ENCODE measurements at regions not wholly inside any gene's neighbourhood (a gene's known extent, or its start where the extent isn't known, plus 50 kb on each side); places are given as distances from the start of the nearest gene placed in this dataset.
"Not testable (repeated sequence)": the region's sequence is repeated elsewhere in the genome, so short reads cannot be mapped to it uniquely, and the experiment has no call there.

DNA sequence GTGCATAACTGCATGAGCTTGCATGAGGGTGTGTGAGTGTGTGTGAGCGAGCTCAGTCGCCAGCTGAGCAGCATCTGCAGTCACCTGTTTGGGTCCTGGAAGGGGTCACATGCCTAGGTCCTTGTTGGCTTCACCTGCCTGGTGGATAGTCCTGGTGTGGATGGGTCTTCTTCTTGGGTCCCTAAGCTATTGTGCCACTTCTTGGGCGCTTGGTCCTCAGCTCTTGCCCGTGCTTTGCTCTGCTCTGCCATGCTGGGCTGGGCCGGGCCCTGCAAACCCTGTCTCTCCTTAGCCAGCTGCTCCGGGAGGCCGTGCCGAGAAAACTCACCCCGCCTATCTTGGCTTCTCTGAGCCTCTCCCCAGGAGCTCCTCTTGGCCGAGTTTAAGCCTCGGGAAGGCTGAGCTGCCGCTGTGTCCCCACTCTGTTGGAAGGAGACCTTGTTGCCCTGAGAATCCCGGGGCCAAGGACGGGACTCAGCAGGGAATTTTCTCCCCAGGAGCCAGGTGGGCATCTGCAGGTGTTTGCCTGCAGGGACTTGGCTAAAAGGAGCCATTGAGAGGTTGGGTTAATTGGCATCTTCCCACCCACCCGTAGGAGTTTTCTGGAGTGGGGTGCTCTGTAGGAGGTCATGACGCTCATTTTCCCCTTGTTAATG lies 300.8 kb downstream of the NDUFA10 start:
- in situ Hi-C loops (cut with HindIII; ENCODE audit: low pct_unique_long_range_greater_than_20kb, low sequenced_read_pairs) = no loop called here
- DNase-seq (ENCODE audit: low read depth, low spot score) = no peak

DNA sequence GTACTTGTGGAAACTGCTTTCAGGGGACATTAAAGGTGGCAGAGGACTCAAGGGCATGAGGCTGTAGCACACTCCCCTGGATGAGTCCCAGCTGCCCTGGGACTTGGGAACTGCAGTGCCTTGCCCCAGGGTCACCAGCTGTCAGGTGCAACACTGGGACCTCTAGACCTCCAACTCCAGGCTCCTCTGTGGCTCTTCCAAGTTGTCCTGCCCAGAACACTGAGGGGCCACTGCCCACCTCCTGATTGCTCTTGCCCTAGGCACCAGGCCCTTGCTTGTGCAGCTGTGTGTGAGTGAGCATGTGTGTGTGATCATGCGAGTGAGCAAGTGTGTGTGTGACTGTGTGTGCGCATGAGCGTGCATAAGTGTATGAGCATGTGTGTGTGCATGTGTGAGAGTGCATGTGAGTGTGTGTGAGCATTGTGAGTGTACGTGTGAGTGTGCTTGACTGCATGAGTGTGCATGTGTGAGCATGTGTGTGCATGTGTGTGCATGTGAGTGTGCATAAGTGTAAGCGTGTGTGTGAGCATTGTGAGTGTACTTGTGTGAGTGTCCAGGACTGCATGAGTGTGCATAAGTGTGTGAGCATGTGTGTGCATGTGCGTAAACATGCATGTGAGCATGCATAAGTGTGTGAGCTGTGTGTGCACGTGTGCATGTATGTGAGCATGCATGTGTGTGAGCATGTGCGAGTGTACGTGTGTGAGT lies 301.5 kb downstream of the NDUFA10 start:
- in situ Hi-C loops (cut with HindIII; ENCODE audit: low pct_unique_long_range_greater_than_20kb, low sequenced_read_pairs) = no loop called here
- no peak for DNase-seq (ENCODE audit: low read depth, low spot score)

DNA sequence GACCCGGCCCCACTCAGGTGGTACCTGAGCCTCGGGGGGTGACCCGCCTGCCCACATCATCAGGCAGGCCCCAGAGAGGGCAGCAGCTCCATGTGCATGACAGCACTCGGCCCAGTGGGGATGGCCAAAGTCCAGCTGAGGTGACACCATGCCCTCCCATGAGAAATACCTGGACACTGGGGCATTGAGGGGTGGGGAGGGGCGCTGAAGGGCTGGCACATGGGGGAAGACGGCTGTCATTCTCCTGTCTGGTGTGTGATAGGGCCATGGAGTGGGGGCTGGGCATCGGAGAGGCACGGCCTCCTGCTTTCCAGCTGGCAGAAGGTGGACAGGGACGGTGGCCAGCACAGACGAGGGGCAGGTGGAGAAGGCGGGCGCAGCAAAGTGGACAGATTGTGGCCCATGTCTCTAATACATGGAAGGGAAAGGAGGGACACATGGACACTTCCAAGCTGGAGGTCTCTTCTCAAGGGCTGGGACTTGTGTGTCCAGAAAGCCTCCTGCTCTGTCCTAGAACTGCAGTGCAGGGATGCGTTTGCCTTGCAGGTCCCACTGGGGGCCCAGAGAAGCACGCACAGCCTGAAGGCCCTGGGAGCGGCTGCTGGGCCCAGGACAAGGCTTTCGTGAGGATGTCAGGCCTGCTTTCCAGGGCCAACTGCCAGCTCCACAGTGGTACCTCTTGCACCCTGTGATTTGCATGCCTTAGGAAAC lies 302.2 kb downstream of the NDUFA10 start:
- in situ Hi-C loops (cut with HindIII; ENCODE audit: low pct_unique_long_range_greater_than_20kb, low sequenced_read_pairs) = no loop called here
- DNase-seq (ENCODE audit: low read depth, low spot score) = no peak

DNA sequence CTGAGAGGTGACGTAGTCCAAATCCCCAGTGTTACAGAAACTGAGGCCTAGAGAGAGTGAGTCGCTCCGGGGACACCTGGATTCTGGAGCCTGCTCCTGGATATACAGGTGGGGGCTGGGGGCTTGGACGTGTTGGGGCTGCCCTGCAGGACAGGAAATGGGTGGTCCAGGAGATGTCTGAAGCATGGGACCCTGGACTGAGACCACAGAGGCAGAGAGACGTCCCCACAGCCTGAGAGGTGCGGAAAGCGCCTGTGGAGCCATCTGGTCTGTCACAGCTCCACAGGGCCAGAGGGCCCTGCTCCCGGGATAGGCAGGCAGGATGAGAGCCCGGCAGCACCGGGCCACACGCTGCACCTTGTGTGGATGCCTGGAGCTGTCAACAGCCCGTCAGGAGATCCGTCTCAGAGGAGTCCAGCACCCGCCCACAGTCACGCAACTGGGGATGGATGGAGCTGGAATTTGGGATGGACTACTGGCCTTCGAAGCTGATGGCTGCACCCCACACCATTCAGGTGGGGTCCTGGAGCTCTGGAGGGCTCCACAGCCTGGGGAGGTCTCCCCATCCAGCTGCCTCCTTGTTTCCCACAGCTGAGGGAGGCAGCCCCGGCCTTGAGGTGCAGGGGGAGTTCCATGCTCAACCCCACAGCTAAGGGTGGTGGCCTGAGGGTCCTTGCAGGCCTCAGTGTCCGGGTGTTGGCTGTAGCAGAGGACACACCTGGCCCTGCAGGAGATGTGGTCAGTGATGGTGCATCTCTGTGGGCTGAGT lies 303.0 kb downstream of the NDUFA10 start:
- no peak for DNase-seq (ENCODE audit: low read depth, low spot score)
- in situ Hi-C loops (cut with HindIII; ENCODE audit: low pct_unique_long_range_greater_than_20kb, low sequenced_read_pairs) = no loop called here

DNA sequence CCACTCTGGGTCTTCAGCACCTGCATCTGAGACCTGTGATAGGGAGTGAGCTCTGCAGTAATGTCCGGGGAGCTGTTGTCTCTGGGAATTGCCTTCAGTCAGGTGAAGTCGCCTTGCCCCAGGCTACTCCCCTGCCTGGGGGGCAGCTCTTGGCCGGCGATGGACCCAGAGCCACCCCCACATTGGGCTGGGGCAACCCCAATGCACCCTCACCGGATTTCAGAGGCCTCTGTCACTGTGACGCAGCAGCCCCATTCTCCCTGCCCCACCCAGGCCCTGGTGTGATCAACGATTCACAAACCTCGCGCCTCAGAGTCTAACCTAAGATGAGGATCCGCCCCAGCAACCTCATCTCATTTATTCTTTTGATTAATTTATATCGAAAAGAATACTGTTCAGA lies 303.6 kb downstream of the NDUFA10 start:
- DNase-seq (ENCODE audit: low read depth, low spot score) = no peak
- in situ Hi-C loops (cut with HindIII; ENCODE audit: low pct_unique_long_range_greater_than_20kb, low sequenced_read_pairs) = no loop called here

DNA sequence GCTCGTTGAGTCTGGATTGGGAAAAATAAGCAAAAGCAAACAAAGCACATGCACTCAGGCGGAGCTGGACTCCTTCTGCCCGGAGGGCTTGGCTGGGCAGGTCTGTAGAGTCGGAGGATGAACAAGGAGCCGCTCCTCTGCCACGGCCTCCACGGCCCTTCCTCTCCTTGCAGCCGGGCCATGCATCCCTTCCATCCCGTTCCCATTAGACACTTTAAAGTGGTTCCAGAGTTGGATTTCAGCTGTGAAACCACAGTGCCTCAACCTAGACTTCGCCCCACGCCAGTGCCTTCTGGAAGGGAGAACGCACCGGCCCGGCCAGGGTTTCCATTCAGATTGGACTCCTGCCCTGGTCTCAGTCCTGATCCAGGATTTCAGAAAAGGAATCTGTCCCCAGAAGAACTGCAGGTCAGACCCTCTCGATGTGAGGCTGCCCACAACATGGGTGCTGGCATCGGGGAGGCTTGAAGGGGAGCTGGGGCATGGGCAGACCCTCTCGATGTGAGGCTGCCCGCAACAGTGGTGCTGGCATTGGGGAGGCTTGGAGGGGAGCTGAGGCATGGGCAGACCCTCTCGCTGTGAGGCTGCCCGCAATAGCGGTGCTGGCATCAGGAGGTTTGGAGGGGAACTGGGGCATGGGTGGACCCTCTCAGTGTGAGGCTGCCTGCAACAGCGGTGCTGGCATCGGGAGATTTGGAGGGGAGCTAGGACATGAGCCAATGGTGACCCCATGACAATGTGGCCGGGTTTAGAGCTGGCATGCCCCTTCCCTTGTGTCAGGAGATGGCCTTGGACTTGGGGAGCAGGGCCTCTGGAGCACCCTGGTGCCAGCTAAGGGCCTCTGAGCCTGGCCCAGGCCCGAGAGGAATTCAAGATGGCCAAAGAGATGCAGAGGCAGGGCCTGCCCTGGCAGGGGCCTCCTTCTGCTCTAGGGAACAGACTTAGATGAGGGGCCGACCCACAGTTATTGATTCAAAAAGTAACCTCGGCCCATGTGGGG lies 304.5 kb downstream of the NDUFA10 start:
- DNase-seq (ENCODE audit: low read depth, low spot score) = no peak
- in situ Hi-C loops (cut with HindIII; ENCODE audit: low pct_unique_long_range_greater_than_20kb, low sequenced_read_pairs) = no loop called here

DNA sequence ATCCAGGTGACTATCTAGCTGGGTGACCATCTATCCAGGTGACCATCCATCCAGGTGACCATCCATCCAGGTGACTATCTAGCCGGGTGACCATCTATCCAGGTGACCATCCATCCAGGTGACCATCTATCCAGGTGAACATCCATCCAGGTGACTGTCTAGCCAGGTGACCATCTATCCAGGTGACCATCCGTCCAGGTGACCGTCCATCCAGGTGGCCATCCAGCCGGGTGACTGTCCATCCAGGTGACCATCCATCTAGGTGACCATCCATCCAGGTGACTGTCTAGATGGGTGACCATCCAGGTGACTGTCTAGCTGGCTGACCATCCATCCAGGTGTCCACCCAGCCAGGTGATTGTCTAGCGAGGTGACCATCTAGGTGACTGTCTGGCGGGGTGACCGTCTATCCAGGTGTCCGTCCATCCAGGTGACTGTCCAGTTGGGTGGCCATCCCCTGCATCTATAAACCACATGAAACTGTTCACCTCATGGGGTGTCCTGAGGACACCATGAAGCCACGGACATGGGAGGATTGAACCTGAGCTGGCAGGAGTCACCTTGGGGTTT lies 305.3 kb downstream of the NDUFA10 start:
- DNase-seq (ENCODE audit: low read depth, low spot score) = no peak
- in situ Hi-C loops (cut with HindIII; ENCODE audit: low pct_unique_long_range_greater_than_20kb, low sequenced_read_pairs) = no loop called here

DNA sequence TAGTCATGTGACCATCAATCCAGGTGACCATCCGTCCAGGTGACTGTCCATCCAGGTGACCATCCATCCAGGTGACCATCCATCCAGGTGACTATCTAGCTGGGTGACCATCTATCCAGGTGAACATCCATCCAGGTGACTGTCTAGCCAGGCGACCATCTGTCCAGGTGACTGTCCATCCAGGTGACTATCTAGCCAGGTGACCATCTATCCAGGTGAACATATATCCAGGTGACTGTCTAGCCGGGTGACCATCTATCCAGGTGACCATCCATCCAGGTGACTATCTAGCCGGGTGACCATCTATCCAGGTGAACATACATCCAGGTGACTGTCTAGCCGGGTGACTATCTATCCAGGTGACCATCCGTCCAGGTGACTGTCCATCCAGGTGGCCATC lies 306.2 kb downstream of the NDUFA10 start:
- DNase-seq (ENCODE audit: low read depth, low spot score); in situ Hi-C loops (cut with HindIII; ENCODE audit: low pct_unique_long_range_greater_than_20kb, low sequenced_read_pairs): not testable (repeated sequence)

DNA sequence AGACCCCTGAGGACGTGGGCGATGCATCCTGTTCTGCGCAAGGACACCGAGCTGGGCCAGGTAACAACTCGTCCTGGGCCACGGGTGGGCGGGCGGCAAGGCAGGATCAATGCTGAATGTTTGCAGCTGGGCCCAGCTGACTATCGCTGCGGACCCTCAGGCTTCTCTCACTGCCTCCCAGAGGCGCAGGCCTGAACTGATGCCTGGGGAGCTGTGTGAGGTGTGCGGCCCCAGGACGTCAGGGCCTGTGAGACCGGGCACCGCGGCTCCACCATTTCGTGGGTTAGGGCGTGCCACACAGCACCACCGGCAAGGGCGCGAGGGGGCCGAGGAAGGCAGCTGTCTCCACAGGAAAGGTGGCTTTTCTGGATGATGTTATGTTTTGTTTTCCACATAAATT lies 307.4 kb downstream of the NDUFA10 start:
- no peak for DNase-seq (ENCODE audit: low read depth, low spot score)
- in situ Hi-C loops (cut with HindIII; ENCODE audit: low pct_unique_long_range_greater_than_20kb, low sequenced_read_pairs) = no loop called here

DNA sequence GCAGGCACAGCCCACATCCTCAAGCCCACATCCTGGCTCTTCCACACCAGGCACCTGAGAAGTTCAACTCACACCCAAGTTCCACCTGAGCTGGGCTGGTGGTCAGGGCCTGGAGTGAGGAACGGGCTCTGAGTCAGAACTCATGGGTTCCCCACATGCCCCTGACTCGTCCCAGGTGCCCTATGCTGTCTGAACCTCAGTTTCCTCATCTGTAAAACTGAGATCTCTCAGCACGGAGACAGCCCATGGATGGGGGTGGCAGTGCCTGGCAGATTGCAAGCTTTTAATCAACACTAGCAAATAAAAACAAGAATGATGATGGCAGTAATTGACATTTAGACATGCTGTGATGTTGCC lies 307.8 kb downstream of the NDUFA10 start:
- DNase-seq (ENCODE audit: low read depth, low spot score) = no peak
- in situ Hi-C loops (cut with HindIII; ENCODE audit: low pct_unique_long_range_greater_than_20kb, low sequenced_read_pairs) = no loop called here

DNA sequence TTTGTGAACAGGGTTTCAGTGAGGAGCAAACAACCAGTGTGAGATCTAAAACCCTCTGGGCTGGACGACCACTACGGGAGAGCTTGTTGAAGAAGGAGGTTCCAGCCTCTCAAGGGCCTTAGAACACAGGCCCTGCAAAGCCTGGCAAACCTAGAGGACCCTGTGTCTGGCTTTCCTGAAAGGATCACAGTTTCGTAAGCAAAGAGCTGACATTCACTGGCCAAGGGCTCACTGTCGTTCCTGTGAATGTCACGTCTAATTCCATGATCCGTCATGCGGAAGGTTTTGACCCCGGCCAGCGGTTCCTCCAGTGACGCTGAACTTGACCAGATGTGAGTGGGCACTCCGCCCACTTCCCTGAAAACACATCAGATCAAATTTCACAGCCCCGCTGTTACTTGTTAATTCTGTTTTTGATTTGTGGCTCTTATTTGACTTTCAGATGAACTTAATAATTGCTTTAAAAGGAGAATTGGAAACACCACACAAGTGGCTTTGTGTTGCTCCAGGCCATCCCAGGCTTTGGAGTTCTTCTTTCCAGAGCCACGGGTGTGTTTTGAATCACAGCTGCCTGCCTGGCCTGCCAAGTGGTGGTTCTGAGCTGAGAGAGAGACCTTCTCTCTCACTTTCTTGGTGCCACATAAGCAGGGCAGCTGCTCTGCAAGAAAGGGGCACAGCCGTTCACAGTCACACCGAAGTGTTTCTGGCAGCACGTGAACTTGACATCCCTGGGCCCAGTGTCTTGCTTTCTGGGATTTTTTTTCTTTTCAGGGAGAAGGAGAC lies 308.4 kb downstream of the NDUFA10 start:
- in situ Hi-C loops (cut with HindIII; ENCODE audit: low pct_unique_long_range_greater_than_20kb, low sequenced_read_pairs) = no loop called here
- DNase-seq (ENCODE audit: low read depth, low spot score) = no peak

DNA sequence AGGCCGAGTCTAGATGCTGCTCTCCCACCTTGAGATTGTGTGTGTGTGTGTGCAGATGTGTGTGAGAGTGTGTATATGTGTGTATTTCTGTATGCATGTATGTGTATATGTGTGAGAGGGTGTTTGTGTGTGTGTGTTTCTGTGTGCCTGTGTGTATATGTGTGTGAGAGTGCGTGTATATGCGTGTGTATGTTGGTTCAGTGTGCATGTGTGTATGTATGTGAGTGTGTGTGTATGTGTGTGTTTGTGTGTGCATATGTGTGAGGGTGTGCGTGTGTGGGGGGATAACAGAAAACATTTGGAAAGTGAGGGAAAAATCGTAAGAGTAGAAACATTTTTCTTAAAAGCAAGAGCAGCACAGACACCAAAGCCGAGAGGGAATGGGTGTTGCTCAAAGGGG lies 309.1 kb downstream of the NDUFA10 start:
- in situ Hi-C loops (cut with HindIII; ENCODE audit: low pct_unique_long_range_greater_than_20kb, low sequenced_read_pairs) = no loop called here
- no peak for DNase-seq (ENCODE audit: low read depth, low spot score)

DNA sequence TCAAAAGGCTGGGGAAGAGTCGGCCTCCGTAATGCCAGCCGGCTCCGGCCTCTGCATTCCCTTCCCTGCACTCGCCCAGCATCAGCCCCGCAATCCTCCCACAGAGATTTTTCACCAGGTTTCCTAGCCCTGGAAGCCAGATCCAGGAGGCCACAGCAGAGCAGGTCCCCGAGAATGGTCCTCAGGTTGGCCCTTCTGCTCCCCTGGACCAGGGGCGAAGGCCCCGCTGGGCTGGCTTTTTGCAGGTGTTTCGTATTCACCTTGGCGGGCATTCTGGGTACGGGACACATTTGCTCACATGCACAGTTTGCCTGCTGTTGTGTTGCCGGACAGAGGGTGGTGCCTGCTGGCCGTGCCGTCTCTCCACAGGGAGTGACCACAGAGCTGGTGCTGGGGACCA lies 309.5 kb downstream of the NDUFA10 start:
- in situ Hi-C loops (cut with HindIII; ENCODE audit: low pct_unique_long_range_greater_than_20kb, low sequenced_read_pairs) = no loop called here
- no peak for DNase-seq (ENCODE audit: low read depth, low spot score)

DNA sequence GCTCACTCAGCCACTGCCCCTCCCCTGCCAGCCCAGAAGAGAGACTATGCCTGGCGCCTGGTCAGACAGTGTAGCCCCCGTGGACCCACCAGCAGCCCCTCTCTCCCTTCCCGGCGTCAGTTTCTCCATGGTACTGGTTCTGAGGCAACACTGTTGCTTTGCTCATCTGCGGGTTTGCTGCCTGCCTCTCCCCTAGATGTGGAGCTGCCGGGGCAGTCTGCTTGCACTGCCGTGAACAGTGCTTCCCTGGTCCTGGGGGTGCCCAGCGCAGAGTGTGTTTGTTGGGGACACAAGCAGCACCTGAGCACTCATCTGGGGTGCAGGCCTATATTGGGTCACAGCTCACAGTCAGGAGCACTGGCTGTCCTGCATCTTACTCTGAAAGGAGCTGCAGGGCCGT lies 309.9 kb downstream of the NDUFA10 start:
- DNase-seq (ENCODE audit: low read depth, low spot score) = no peak
- in situ Hi-C loops (cut with HindIII; ENCODE audit: low pct_unique_long_range_greater_than_20kb, low sequenced_read_pairs) = no loop called here

DNA sequence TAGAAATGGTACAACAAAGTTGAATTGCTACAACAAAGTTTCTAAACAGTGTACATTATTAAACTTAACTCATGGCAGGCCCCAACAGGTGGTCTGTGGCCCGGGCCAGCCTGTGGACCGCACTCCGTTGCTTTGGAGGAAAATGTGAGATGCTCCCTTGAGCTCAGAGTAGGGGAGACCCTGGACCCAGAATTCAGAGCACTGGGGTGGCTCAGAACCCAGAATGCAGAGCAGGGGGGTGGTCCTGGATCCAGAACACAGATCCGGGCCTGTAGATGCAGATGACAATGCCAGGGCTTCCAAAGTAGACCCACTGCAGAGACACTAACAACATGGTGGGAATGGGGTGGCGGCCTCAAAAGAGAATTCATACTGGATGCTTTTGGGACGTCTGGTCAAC lies 311.0 kb downstream of the NDUFA10 start:
- in situ Hi-C loops (cut with HindIII; ENCODE audit: low pct_unique_long_range_greater_than_20kb, low sequenced_read_pairs) = no loop called here

DNA sequence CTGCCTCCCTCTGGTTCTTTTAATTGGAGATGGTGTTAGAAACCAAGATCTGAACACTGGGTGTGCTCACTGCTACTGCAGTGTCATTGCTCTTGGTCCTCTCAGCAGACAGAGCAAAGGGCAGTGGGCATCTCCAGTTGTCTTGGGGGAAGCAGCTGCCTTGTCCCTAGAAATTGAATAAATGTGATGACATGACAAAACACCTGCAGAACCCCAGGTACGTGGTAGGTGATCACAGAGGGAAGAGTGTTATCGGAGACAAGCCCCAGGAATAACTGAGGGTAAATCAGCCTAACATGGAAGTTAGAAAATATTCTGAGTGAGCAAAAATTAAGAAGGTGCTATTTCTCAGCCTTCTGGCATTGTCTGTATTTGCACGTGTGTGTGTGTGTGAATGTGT lies 311.9 kb upstream of the HDAC4 start:
- DNase-seq (ENCODE audit: low read depth, low spot score) = no peak
- in situ Hi-C loops (cut with HindIII; ENCODE audit: low pct_unique_long_range_greater_than_20kb, low sequenced_read_pairs) = no loop called here

More for the DNA sequence above, 311.0 kb downstream of the NDUFA10 start:
- no peak for DNase-seq (ENCODE audit: low read depth, low spot score)

Measured in SK-MEL-5 (cell line).